T-helper 9 cell (primary cell): ENCODE measurements at regions not wholly inside any gene's neighbourhood (a gene's known extent, or its start where the extent isn't known, plus 50 kb on each side); places are given as distances from the start of the nearest gene placed in this dataset.

Experiments used
- DNase-seq: peaks from one replicate; pipeline ENCODE4 v3.0.0-alpha.2; 2020

GRCh38 chr14:95381726-95382125, 62.0 kb upstream of the CLMN start:
- DNase-seq: no peak

GRCh38 chr14:95380350-95381042, 60.8 kb upstream of the CLMN start:
- no peak for DNase-seq

GRCh38 chr14:95379634-95380033, 59.9 kb upstream of the CLMN start:
- DNase-seq: no peak

- no peak for DNase-seq
Measured at GRCh38 chr14:95375539-95376109, 55.9 kb upstream of the CLMN start.

- DNase-seq: no peak
Measured at GRCh38 chr14:95374239-95374997, 54.7 kb upstream of the CLMN start.

GRCh38 chr14:95370076-95370475, 50.4 kb upstream of the CLMN start:
- no peak for DNase-seq
